ENCODE measurements at regions not wholly inside any gene's neighbourhood (a gene's known extent, or its start where the extent isn't known, plus 50 kb on each side); places are given as distances from the start of the nearest gene placed in this dataset.
A peak's percentile ranks its signal among the peaks of the same experiment; 100 is the strongest.
"Not testable (repeated sequence)": the region's sequence is repeated elsewhere in the genome, so short reads cannot be mapped to it uniquely, and the experiment has no call there.

DNA sequence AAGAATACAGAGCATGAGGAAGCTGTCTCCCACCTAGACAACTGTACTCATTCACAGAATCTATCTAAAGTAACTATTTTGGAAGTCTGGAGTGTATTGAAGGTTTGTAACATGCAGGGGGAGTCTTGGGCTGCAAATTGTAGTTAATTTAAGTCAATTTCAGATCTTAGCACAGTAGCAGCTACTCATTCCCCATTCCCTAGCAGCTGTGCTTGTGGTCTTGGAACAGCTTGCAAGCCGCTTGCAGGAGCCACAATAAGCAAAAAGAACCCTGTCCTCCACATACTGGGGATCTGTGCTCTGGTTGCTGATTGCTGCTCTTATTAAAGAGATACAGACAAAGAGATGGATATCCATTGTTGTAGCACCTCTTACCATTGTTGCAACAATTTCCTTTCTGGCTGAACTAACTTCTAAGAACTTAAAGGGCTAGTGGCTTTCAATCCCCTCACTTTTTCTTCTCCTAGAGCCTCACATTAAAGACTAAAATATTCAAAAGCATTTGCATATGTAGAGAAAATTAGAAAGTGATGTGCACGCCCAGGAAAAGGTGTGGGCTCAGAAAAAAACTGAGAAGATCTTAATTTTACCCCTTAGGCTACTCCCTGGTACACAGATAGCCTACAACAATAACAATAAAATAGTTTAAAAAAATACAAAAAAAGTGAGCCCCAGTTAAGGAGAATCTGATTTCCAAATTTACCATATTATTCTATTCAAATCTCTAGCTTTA lies 1775.1 kb upstream of the PIK3C3 start:
- DNase-seq = no peak

DNA sequence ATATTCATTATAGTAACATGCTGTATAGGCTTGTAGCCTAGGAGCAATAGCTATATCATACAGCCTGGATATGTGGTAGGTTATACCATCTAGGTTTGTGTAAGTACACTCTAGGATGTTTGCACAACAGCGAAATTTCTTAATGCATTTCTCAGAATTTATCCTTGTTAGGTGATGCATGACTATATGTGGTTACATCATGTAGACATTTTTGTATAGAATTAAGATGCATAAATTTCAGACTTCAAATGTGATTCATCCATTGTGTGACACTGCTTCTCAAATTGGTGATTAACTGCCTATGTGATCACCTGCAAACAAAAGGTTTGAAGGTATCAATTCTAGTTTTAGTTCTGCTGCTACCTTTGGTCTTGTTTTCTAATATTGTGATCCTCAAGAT lies 1787.0 kb upstream of the PIK3C3 start:
- DNase-seq = peak; percentile 28

DNA sequence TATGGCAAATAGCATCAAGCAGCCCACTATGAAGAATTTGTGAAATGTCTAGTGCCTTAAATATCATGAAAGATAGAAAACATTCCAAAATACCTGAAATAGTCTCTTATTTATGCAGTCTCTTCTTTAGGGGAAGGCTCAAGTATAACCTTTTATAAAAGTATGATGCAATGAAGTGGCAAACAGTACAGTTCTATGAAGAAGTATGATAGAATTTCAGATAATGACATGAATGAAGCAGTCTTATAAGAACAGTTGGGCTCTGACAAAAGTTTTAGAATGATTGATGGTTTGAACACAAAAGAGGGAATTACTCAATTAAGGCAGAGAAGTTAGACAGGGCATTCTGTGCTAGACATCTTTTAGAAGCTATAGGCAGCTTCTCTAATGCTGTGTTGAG lies 1791.8 kb upstream of the PIK3C3 start:
- DNase-seq = peak; percentile 64

DNA sequence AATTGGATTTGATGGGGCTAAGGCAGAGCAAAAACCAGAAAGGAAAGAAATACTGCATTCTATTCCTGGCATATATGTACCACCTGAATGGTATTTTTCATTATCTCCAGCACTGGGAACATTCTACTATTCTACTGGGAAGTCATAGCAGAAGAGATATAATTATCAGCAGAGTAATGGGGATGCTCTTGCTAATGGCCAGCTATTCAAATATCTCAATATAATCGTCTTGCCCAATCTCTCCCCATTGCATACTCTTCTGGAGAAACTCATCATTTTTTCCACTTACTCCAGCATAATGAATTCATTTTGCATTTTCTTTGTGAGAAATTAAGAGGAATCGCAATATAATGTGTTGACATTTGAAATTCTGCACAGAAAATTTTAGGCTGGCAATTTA lies 1794.7 kb upstream of the PIK3C3 start:
- no peak for DNase-seq

DNA sequence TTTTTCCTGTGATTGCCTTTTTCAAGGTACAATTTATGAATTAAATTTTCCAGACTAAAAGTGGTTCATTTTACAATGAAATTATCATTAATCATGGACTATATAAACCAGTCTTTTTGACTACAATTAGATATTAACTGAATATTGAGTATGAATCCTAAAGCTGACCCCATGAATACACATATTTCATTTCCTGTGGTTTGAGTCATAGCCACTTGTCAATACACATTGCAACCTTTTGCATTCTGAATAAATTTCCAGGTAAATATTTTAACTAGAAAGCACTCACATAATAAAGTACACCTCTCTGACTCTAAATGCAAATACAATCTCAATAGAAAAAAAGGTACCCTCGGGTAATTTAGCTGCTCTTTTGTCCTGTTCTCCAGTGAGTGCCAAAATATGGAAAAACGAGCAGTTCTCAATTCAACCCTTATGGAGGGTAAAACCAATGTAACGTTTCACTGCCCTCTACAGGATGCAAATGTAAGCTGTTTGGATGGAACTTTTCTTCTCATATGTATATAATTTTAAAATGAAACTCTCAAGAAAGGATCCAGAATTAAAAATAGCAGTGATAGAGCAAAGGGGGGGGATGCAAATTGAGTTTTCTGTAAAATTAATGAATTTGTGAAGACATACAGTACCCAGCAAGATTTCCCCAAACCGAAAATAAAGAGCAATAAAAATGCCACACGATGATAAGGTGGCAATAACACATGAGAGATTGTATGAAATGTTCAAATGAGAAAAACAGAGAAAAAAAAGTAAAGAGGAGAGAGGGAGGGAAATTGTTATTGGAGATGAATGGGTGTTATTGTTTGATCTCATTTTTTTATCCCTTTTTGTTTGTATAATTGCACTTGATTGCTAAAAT lies 1795.7 kb upstream of the PIK3C3 start:
- DNase-seq = peak; percentile 48

DNA sequence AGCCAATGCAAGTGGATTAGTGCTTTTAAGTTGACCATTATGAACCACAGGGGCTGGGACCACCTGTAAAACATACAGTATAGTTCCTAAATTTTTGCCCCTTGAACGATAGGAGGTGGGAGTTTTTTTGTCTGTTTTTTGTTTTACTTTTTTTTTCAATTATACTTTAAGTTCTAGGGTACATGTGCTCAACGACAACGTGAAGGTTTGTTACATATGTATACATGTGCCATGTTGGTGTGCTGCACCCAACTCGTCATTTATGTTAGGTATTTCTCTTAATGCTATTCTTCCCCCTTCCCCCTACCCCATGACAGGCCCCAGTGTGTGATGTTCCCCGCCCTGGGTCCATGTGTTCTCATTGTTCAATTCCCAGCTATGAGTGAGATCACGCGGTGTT lies 1797.9 kb upstream of the PIK3C3 start:
- DNase-seq = no peak

DNA sequence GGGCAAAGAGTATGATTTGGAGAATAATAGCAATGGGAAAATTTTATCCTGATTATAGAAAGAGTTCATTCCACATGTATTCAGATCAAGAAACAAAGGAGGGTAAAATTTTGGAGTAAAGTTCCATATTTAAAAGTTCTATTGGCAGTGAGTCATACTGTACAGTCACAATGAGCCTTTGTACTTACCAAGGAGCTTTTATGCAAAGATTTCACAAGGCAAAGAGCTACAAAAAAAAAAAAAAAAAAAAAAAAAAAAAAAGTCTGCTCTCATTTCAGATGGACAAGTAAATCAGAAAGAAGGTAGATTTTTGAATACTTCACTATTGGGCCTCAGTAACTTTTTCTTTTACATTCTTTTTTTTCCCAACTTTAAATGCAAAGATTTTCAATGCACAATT lies 1802.2 kb upstream of the PIK3C3 start:
- DNase-seq = peak; percentile 9

DNA sequence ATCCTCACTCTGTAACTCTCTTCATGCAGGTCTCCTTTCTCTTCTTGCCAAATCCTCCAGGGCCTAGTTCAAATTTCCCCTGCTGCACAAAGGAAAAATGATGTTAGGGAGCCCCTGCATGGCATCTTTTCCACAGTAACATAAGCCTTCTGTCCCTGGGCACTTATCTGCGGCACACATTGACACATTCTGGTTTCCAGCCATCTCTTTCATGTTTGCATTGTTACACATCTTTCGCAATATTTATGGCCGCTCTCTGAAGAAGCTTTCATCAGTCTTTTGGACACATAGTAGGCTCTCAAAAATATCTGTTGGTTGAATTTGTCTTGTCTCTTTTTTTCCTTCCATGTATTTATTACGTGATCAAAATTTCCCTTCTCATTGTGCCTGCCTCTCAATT lies 1806.1 kb upstream of the PIK3C3 start:
- no peak for DNase-seq

DNA sequence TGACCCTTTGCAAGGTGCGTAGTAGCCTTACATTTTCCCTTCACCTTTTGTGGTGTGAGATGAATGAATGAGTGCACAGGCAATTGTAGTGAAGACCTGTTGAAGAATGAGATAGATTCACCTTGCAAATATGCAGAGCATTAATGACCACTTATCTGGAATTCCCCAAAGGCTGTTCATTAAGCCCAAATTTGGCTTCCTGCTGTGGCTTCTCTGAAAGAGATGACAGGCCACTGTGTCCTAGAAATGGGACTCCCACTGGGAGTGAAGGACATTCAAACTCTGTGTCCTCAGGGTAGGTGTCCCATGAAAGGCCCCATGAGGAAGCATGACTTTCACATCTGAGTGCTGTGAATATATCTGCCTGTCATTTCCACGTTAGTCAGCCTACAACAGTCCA lies 1821.8 kb upstream of the PIK3C3 start:
- no peak for DNase-seq

DNA sequence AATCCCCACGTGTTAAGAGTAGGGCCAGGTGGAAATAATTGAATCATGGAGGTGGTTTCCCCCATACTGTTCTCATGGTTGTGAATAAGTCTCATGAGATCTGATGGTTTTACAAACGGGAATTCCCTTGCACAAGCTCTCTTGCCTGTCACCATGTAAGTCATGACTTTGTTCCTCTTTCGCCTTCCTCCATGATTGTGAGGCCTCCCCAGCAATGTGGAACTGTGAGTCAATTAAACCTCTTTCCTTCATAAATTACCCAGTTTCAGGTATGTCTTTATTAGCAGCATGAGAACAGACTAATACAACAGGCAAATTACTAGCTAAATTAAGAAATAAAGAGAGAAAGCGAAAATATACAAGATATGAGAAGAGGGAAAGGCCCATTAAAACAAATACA lies 1822.6 kb upstream of the PIK3C3 start:
- not testable (repeated sequence) for DNase-seq

DNA sequence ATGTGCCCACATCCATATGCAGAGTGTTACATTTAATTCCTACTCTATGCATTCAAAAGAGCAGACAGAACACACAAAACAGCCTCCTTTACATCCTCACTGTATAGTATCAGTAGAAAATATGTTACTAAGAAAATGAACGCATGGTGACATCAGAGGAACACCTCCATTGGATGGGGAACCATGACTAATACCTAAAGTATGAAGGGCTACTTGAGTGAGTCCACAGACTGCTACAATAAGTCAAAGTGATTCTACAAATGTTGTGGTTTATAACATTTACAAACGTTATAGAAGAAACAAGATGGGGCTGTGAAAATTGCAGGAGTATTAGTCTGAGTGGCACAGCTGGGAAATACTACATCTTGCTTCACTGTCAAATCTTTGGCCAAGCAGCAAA lies 1830.9 kb upstream of the PIK3C3 start:
- peak; percentile 68 for DNase-seq

DNA sequence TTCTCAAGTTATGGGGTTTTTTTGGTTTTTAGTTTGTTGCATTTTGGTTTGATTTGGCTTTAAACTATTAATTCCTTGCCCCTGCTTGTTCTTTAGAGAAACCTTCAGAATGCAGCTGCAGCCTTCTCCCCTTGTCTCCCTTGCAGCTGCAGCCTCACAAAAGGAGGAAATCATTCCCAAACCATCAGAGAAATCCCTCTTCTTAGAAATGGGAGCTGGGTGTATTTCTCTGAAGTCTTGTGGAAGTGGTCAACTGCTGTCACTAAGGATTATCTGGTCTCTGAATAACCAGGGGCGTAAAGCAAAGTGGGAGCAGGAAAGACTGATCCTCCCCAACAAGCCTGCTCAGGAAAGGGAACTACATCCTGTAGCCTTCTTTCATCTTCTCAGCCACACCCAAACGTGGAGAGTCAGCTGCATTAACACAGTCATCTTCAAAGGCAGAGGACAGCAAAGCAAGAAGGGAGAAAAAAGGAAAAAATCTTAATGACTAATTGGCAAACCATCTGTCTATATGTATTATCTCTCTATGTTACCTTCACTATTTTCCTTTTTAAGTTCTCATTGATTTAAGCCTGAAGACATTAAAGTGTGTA lies 1834.1 kb upstream of the PIK3C3 start:
- DNase-seq = no peak

DNA sequence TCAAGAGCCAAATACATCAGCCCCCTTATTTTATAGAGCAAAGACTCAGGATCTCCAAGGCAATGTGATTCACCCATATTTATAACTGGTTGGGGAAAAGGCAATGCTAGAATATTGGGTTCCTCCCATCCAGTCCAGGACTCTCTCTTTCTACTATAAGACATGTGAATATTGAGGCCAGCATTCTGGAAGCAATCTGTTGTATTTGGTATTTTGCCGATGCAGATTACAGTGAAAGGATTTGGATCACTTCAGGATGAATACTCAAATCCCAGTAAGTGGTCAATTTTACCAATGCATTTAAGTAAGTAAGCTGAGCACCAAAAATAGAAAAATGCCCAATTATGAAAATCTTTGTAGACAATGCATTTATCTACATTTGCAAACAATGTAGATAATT lies 1834.7 kb upstream of the PIK3C3 start:
- no peak for DNase-seq

DNA sequence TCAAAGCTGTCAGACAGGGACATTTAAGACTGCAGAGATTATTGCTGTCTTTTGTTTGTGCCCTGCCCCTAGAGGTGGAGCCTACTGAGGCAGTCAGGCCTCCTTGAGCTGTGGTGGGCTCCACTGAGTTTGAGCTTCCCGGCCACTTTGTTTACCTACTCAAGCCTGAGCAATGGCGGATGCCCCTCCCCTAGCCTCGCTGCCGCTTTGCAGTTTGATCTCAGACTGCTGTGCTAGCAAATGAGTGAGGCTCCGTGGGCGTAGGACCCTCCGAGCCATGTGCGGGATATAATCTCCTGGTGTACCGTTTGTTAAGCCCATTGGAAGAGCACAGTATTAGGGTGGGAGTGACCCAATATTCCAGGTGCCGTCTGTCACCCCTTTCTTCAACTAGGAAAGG lies 1835.5 kb upstream of the PIK3C3 start:
- not testable (repeated sequence) for DNase-seq

DNA sequence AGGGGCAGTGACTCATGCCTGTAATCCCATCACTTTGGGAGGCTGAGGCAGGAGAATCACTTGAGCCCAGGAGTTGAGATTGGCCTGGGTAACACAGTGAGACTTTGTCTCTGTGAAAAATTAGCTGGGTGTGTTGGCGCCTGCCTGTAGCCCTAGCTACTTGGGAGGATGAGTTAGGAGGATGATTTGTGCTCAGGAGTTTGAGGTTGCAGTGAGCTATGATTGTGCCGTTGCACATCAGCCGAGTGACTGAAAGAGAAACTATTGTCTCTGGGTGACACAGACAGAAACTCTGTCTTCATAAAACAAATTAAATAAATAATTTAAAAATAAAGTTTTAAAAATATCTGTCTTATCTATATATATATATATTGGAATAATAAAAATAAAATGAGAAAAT lies 1844.6 kb upstream of the PIK3C3 start:
- no peak for DNase-seq

DNA sequence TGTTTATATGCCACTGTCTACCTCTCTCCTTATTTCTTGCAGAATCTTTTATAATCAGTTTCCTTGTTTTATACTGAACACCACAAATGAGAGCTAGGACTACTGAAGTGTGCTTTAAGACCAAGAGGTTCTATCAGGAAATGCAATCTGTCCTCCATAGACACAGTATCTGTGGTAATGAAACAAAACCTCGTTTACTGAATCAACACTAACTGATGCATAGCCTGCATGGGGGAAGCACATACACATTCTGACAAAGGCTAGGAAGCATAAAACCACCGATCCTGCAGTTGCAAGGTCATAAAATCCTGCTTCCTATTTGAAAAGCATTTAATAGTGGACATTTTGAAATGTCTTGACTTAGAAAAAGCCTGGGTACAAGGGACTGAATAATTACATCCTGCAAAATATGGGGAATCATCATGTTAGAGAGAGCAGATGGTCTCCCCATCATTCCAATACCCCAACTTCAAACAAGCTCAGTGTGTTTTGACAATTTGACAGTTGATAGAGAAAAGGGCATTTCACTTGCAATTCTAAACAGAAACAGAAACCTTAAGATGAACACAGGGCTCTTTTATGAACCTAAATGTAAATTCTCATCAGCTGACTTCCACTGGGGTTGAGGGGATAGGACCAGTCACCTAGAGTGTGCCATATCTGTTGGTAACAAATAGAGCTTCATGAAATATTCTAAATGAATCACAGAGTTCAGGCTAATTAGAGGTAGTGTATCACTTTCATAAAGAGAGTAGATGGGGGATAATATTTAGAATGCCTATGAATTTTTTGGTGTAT lies 1845.6 kb upstream of the PIK3C3 start:
- no peak for DNase-seq

DNA sequence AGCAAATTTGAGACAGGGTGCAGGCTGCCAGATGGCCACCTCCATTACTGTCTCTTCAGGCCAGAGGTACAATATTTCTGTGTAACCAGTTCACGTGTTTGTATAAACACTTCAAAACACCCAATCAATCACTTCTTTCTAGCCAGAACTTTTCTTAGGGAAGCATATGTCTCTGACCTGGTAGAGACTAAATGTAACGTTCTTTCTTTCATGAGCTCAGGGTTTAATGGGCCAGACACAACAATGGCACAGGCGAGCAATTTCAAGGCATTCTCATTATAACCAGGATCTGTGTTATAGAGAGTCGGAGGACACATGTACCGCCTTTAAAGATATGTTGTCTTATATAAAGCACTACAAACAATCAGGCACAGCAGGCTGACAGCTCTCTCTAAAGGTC lies 1846.4 kb upstream of the PIK3C3 start:
- no peak for DNase-seq

DNA sequence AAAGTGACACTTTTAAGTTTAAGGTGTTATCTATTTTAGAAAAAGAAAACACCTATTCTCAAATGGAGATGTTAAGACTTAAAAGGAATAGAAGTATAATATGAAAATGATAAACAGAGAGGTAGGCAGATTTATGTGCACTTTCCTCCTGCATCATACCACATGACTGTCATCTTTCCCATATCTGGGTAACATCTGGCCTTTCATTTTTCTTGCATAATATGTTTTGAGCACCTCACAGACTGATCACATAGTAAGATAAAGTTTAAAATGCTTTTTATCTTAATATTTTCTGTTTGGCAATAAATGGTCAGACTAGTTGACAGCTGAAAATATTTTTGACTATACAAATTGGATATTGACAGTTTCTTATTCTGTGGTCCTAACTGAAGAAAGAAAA lies 1852.1 kb upstream of the PIK3C3 start:
- no peak for DNase-seq

DNA sequence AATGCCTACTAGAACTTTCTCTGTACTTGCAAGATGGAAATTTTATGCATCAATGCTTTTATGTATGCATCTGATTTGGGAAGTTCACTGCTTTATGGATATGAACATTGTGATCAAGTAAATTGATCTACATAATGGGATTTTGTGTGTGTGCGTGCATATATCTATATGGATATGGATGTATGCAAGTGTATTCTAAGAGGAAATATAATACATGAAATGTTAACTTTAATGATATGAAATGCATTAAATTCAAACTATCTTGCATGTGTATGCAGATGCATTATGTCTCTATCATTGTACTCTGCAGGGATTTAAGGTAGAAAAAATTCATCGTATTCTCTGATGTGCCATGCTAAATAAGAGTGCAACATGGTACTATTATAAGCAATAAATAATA lies 1855.4 kb upstream of the PIK3C3 start:
- DNase-seq = no peak

DNA sequence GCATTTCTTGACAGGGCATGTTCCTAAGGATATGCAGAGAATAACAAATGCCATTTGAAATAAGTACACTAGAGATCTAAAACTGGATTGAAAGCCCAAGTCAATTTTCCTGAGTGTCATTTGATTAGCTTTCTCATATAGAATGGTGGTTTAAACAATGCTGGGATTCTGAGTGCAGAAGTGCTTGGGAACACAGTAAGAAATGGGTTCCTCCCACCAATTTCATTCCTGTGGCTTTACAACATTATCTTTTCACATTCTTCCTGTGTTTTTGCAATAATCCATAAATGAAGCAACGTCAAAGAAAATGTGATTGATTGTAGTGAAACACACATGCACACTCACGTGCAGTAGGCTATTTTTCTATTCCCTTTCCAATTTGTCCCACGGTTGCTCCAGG lies 1858.4 kb upstream of the PIK3C3 start:
- DNase-seq = peak; percentile 32

DNA sequence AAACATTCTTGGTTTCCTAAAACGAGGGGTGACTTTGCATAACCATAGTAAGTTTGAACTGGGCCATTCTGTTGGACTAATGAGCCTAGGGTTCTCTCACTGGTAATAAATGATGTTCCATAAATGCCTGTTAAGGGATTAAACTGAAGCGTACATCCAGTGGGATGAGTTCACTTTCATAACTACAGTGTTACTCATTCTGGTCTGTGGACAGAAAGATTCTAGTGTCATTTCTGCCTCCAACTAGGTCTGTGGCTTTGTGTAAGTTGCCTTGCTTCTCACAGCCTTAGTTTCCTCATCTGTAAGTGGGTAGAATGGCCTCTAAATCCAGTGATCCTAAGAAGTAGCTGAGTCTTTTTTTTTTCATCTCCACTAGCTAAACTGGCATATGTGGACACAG lies 1860.6 kb upstream of the PIK3C3 start:
- peak; percentile 48 for DNase-seq

DNA sequence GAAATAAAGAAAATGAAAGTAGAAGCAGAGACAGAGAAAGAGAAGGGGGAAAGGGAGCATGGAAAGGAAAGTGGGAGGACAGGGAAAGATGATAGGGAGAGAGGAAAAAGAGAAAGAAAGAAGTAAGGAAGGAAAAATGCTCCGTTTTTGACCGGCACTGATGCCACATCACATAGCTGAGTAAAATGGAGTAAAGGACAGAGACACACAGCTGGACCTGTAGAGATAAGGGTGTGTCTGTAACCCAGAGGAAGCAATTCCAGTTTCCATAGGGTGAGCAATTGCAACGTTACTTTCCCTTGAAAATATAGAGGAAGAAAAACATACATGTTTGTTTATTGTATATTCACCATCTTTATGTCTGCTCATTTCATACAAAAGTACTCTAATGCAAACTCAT lies 1866.9 kb upstream of the PIK3C3 start:
- no peak for DNase-seq

DNA sequence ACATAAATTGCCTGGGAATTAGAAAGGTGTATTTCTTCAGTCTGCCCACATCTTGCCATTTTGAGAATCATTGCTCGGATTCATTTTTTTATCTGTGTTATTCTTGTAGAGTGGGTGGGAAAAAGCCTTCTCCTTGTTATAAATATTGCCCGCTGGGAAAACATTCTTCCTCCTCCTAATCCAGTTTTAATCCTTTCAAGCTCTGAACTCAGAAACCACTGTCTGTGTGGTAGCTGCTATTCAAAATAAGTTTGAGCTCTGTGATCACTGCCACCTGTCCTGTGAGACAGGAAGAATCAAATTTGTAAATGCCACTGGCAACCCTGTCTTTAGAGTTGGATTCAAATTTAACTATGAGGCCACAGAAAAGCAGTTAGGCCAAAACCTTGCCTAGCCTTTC lies 1875.2 kb upstream of the PIK3C3 start:
- DNase-seq = no peak

All from fibroblast of upper back skin (primary cell).